ENCODE measurements at regions not wholly inside any gene's neighbourhood (a gene's known extent, or its start where the extent isn't known, plus 50 kb on each side); places are given as distances from the start of the nearest gene placed in this dataset.

DNA sequence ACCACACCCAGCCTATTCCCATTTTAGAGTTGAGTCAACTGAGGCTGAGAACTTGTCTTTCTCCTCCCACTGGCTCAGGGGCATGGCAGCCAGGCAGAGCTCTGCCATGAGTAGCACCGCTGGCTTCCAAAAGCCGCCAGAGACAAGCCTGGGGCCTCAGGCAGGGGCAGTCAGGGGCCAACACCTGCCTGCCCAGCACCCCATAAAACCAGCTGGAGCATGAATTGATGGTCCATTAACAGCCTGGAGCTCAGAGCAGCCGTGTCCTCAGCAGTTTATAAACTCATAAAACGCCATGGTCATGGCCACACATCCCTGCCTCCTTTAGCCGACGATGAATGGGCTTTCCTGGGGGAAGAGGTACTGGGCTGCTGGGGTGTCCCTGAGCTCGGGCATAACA lies 50.6 kb upstream of the PAX7 start:
- Histone ChIP-seq H3K18ac (ENCODE audit: extremely low read depth, low read length) (no peak overlapping the region), H2BK15ac (ENCODE audit: low read length) (no peak overlapping the region), H2BK120ac (replicated peaks; ENCODE audit: low read depth, low read length) (no peak overlapping the region), H3K27ac (ENCODE audit: low read depth, low read length) (no peak overlapping the region), H4K91ac (replicated peaks; ENCODE audit: insufficient read length, low read length) (no peak overlapping the region), H3K4me2 (ENCODE audit: insufficient read depth in 1 of 2, low read depth in 2 of 2, low read length in 2 of 2) (no peak overlapping the region), H3K9me3 (ENCODE audit: insufficient read depth in 2 of 2, low read depth in 1 of 2, low read length in 1 of 2) (no peaks in the 10 kb centered on the region), H2BK5ac (ENCODE audit: low read depth, low read length) (no peak overlapping the region), H3K4me3 (ENCODE audit: extremely low read depth in 1 of 4, insufficient read depth in 2 of 4, low read depth in 3 of 4, low read length in 4 of 4) (no peak overlapping the region), H3K79me2 (ENCODE audit: control insufficient read depth in 1 of 2, insufficient read depth in 2 of 2, low read length in 2 of 2) (no peaks in the 10 kb centered on the region), H2AK5ac (ENCODE audit: low read depth, low read length) (no peak overlapping the region), H3K23ac (ENCODE audit: insufficient read length) (no peak overlapping the region), H3K23me2 (ENCODE audit: low read depth, low read length) (no peaks in the 10 kb centered on the region), H4K8ac (ENCODE audit: extremely low read depth, insufficient read depth, low read length) (no peak overlapping the region), H4K20me1 (replicated peaks in 1 of 2; ENCODE audit: control insufficient read depth in 1 of 2, insufficient read depth in 2 of 2, low read length in 2 of 2) (peaks cover 0 to 2% of the 10 kb centered on the region in 2 experiments), H3K79me1 (ENCODE audit: low read depth, low read length) (no peaks in the 10 kb centered on the region), H3K56ac (replicated peaks; ENCODE audit: insufficient read length, low read depth, low read length) (no peak overlapping the region), H2AFZ (ENCODE audit: low read length) (no peak overlapping the region), H4K5ac (ENCODE audit: insufficient read length, low read depth, low read length) (no peak overlapping the region), H2BK20ac (ENCODE audit: low read length) (no peak overlapping the region), H3K27me3 (replicated peaks in 1 of 4; ENCODE audit: control insufficient read depth in 3 of 4, extremely low read depth in 1 of 4, insufficient read depth in 3 of 4, low read length in 3 of 4) (peaks cover 0 to 2% (median 0%) of the 10 kb centered on the region in 4 experiments; a peak in 3 of 7 replicates), H2BK12ac (ENCODE audit: low read depth, low read length) (no peak overlapping the region), H3K14ac (ENCODE audit: insufficient read length) (no peak overlapping the region), H3K4ac (replicated peaks; ENCODE audit: insufficient read length, low read depth, low read length) (no peak overlapping the region), H3K36me3 (ENCODE audit: control insufficient read depth in 2 of 4, insufficient read depth in 4 of 4, low read length in 3 of 4) (no peaks in the 10 kb centered on the region), H3K9ac (replicated peaks in 1 of 4; ENCODE audit: extremely low read depth in 1 of 4, low read depth in 3 of 4, low read length in 3 of 4) (no peak overlapping the region), H3K4me1 (replicated peaks in 1 of 4; ENCODE audit: control insufficient read depth in 3 of 4, insufficient read depth in 4 of 4, low read length in 3 of 4) (no peaks in the 10 kb centered on the region; a peak in 1 of 7 replicates)
- ChIA-PET POLR2A (ENCODE audit: partially characterized antibody) (no interaction called here), CTCF (ENCODE audit: partially characterized antibody) (interaction anchor here (1.1 to 38.3 kb wide), 9 partner anchors 8 to 662 kb away, joined by 3 to 984 read pairs (median 13); no protein-coding TSS in a partner anchor)
- TF ChIP-seq EP300 (IDR thresholded peaks at IDR 0.05; ENCODE audit: borderline replicate concordance in 1 of 2, low read depth in 2 of 2, low read length in 2 of 2) (no peak), NANOG (IDR thresholded peaks at IDR 0.05; ENCODE audit: insufficient read depth, low read depth, low read length, poor library complexity, severe bottlenecking) (no peak), GTF2F1 (IDR thresholded peaks at IDR 0.05; ENCODE audit: borderline replicate concordance, low read depth, low read length) (no peak), TBP (IDR thresholded peaks at IDR 0.05; ENCODE audit: low read depth, low read length) (no peak), SP1 (IDR thresholded peaks at IDR 0.05; ENCODE audit: low read depth, low read length) (no peak), POLR2A (IDR thresholded peaks at IDR 0.05; ENCODE audit: control extremely low read depth in 1 of 2, low read depth in 2 of 2, low read length in 2 of 2) (no peak), YY1 (IDR thresholded peaks at IDR 0.05; ENCODE audit: low read depth, low read length) (no peak), CHD1 (IDR thresholded peaks at IDR 0.05; ENCODE audit: low read depth, low read length) (no peak), SAP30 (IDR thresholded peaks at IDR 0.05; ENCODE audit: insufficient read depth, insufficient replicate concordance, low read length) (no peak)
- 89% methylated on average over 7 of the region's 7 CpGs; no CpG with 5 or more reads in 1 of the 2 experiments for WGBS, 2 experiments (ENCODE audit: extremely low coverage in 1 of 2, insufficient coverage in 1 of 2, insufficient read length in 1 of 2, insufficient replicate concordance in 2 of 2, low coverage in 1 of 2, low lambda C conversion rate in 2 of 2, missing lambda C conversion rate in 1 of 2)
- FAIRE-seq (no peak), DNase-seq (ENCODE audit: low read depth in 1 of 2, low spot score in 2 of 2) (no peak)
